SK-N-SH (cell line): ENCODE measurements at regions not wholly inside any gene's neighbourhood (a gene's known extent, or its start where the extent isn't known, plus 50 kb on each side); places are given as distances from the start of the nearest gene placed in this dataset.

Source experiments
- CTCF ChIA-PET: fragments of 300-600, 350-600 bp; formaldehyde crosslinking; extraction: SDS; loops from one replicate; lab custom pipeline; 2021; lab: Yijun Ruan, JAX
- POLR2A ChIA-PET: fragments of 350-600 bp; sonication (Branson Sonifier 250); formaldehyde crosslinking; extraction: SDS; loops from one replicate; lab custom pipeline; 2020; ENCODE audit warnings: antibody characterized with exemption, inconsistent platforms; lab: Yijun Ruan, JAX
- DNase-seq: peaks from one replicate; pipeline ENCODE4 v3.0.0; 2012
- H2AFZ ChIP-seq: fragments of 200-600 bp; sonication (generic); 2 replicates; pipeline ENCODE4 v1.8.1; 2016; ENCODE audit warnings: antibody characterized with exemption, mild to moderate bottlenecking, low read depth
- H3F3A ChIP-seq: fragments of 200-600 bp; sonication (generic); replicated peaks from 2 replicates; pipeline ENCODE3; 2016; ENCODE audit warnings: antibody characterized with exemption, mild to moderate bottlenecking; ENCODE audit not compliant: insufficient read depth
- H3K27ac ChIP-seq, 2 experiments: fragments of 200-500 bp in 1 of 2; fragments of 200-600 bp in 1 of 2; sonication (Bioruptor generic) in 1 of 2; sonication (generic), shearing (Covaris generic) in 1 of 2; 2 replicates each; pipeline versions ENCODE4 v1.5.1 to v1.6.1; 2014 to 2016; ENCODE audit warnings: low read depth in 2 of 2, inconsistent platforms in 1 of 2, low read length in 1 of 2, mild to moderate bottlenecking in 1 of 2, mixed read lengths in 1 of 2
- H3K27me3 ChIP-seq: fragments of 200-600 bp; sonication (generic), shearing (Covaris generic); 2 replicates; pipeline ENCODE4 v1.6.1; 2016; ENCODE audit warnings: mixed run types; ENCODE audit not compliant: insufficient read depth
- H3K36me3 ChIP-seq, 2 experiments: fragments of 200-500 bp in 1 of 2; fragments of 200-600 bp in 1 of 2; sonication (Bioruptor generic) in 1 of 2; sonication (generic) in 1 of 2; replicated peaks in 1 of 2; 2 replicates each; pipeline versions ENCODE3 to v1.5.1; 2014 to 2016; ENCODE audit warnings: low read length in 1 of 2, mild to moderate bottlenecking in 1 of 2; ENCODE audit not compliant: insufficient read depth in 2 of 2, control insufficient read depth in 1 of 2
- H3K4me1 ChIP-seq, 2 experiments: fragments of 200-500 bp in 1 of 2; fragments of 200-600 bp in 1 of 2; sonication (Bioruptor generic) in 1 of 2; sonication (generic), shearing (Covaris generic) in 1 of 2; 2 replicates each; pipeline versions ENCODE4 v1.5.1 to v1.6.1; 2014 to 2016; ENCODE audit warnings: low read depth in 1 of 2, low read length in 1 of 2, mixed run types in 1 of 2; ENCODE audit not compliant: insufficient read depth in 2 of 2, control insufficient read depth in 1 of 2
- H3K4me2 ChIP-seq: fragments of 200-600 bp; sonication (generic), shearing (Covaris generic); 2 replicates; pipeline ENCODE4 v1.6.1; 2017; ENCODE audit warnings: mixed run types
- H3K4me3 ChIP-seq, 2 experiments: fragments of 200-500 bp in 1 of 2; fragments of 200-600 bp in 1 of 2; sonication (Bioruptor generic) in 1 of 2; sonication (generic), shearing (Covaris generic) in 1 of 2; 2 replicates each; pipeline versions ENCODE4 v1.5.1 to v1.8.1; 2014 to 2016; ENCODE audit warnings: low read depth in 2 of 2, inconsistent platforms in 1 of 2, low read length in 1 of 2, mild to moderate bottlenecking in 1 of 2, mixed read lengths in 1 of 2, moderate library complexity in 1 of 2
- H3K79me2 ChIP-seq: fragments of 200-600 bp; sonication (generic); 2 replicates; pipeline ENCODE4 v1.8.1; 2017; ENCODE audit warnings: mild to moderate bottlenecking; ENCODE audit not compliant: insufficient read depth
- H3K9ac ChIP-seq: fragments of 200-600 bp; sonication (generic); 2 replicates; pipeline ENCODE4 v1.6.1; 2017; ENCODE audit warnings: mixed run types
- H3K9me2 ChIP-seq: fragments of 200-600 bp; sonication (generic); 2 replicates; pipeline ENCODE4 v1.6.1; 2017; ENCODE audit warnings: mixed run types
- H3K9me3 ChIP-seq: fragments of 200-600 bp; sonication (generic); 2 replicates; pipeline ENCODE4 v1.6.1; 2017; ENCODE audit warnings: mixed run types, mild to moderate bottlenecking, moderate library complexity
- H4K20me1 ChIP-seq: fragments of 200-600 bp; sonication (generic); 2 replicates; pipeline ENCODE4 v1.6.1; 2017; ENCODE audit warnings: mild to moderate bottlenecking, mixed run types; ENCODE audit not compliant: insufficient read depth
- GABPA ChIP-seq: IDR thresholded peaks from 2 replicates; pipeline ENCODE4 v1.4.0; 2012; ENCODE audit warnings: low read depth, mild to moderate bottlenecking
- GATA2 ChIP-seq: sonication (generic); formaldehyde crosslinking; IDR thresholded peaks from 2 replicates; pipeline ENCODE4 v1.5.0; 2020; ENCODE audit warnings: mild to moderate bottlenecking, missing genetic modification reagents
- MEF2A ChIP-seq: IDR thresholded peaks from 2 replicates; pipeline ENCODE4 v1.4.0; 2012; ENCODE audit warnings: low read depth, borderline replicate concordance
- SIN3A ChIP-seq: IDR thresholded peaks from 2 replicates; pipeline ENCODE4 v1.6.1; 2012; ENCODE audit warnings: low read depth, mild to moderate bottlenecking, low read length, moderate library complexity, borderline replicate concordance
- TCF12 ChIP-seq: IDR thresholded peaks from 2 replicates; pipeline ENCODE4 v1.4.0; 2012
- TEAD4 ChIP-seq: IDR thresholded peaks from 2 replicates; pipeline ENCODE4 v1.4.0; 2012; ENCODE audit warnings: mild to moderate bottlenecking, borderline replicate concordance; ENCODE audit not compliant: insufficient read depth
- WGBS: methylation state at CpG from one replicate; pipeline ENCODE4 v1.1.6; 2017; ENCODE audit warnings: low lambda C conversion rate; 5-methylcytosine and 5-hydroxymethylcytosine counted together
- TF ChIP-seq, protein P1 (sequence below): IDR thresholded peaks from 2 replicates; pipeline ENCODE4 v1.4.0; 2012; ENCODE audit warnings: low read depth, borderline replicate concordance
- TF ChIP-seq, protein P2 (sequence below): IDR thresholded peaks from 2 replicates; pipeline ENCODE4 v1.6.1; 2012; ENCODE audit warnings: mild to moderate bottlenecking, low read depth, low read length, moderate library complexity
- TF ChIP-seq, protein P3 (sequence below): IDR thresholded peaks from 2 replicates; pipeline ENCODE4; 2012
- TF ChIP-seq, protein P4 (sequence below): fragments of 200-600 bp; sonication (generic); IDR thresholded peaks from 2 replicates; pipeline ENCODE4 v1.6.1; 2017; ENCODE audit warnings: antibody characterized with exemption, mild to moderate bottlenecking, moderate library complexity

DNA sequence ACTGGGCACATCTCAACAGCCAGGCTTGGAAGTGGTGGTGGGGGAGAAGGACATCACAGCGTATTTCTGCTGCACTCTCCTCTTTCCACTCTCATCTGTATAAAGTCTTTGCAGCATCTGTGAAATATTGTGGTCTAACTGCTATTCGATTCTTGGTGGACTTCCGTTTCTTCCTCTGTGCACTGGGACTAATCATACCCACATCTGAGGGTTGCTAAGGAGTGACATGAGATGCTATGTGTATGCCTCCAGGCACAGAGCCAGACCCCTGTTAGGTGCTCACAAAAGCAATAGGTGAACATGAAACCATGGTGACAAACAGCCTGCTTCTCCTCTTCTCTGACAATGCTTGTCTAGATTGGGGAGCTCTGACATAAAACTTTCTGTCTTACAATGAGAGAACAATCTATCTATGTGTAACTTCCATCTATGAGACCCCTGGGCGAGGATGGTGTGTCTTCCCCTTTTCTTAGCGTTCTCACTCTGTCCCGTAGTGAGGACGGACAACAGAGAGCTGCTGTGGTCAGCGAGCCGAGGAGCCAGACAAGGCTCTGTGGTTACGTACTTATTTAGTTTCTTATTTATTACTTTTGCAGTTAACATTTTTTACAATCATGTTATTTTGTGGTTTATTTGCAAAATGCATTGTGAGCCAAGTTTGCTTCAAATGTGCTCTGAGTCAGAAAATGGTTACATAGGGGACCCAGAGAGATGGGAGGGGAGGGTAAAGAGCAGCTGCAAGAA is 196.7 kb upstream of the TPRG1 start (continued):
- TF ChIP-seq, protein P1, sequence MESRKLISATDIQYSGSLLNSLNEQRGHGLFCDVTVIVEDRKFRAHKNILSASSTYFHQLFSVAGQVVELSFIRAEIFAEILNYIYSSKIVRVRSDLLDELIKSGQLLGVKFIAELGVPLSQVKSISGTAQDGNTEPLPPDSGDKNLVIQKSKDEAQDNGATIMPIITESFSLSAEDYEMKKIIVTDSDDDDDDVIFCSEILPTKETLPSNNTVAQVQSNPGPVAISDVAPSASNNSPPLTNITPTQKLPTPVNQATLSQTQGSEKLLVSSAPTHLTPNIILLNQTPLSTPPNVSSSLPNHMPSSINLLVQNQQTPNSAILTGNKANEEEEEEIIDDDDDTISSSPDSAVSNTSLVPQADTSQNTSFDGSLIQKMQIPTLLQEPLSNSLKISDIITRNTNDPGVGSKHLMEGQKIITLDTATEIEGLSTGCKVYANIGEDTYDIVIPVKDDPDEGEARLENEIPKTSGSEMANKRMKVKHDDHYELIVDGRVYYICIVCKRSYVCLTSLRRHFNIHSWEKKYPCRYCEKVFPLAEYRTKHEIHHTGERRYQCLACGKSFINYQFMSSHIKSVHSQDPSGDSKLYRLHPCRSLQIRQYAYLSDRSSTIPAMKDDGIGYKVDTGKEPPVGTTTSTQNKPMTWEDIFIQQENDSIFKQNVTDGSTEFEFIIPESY: no peak
- TF ChIP-seq GABPA (no peak), GATA2 (CRISPR knock-in tag) (no peak), TCF12 (peak; percentile 55)
- TF ChIP-seq, protein P2, sequence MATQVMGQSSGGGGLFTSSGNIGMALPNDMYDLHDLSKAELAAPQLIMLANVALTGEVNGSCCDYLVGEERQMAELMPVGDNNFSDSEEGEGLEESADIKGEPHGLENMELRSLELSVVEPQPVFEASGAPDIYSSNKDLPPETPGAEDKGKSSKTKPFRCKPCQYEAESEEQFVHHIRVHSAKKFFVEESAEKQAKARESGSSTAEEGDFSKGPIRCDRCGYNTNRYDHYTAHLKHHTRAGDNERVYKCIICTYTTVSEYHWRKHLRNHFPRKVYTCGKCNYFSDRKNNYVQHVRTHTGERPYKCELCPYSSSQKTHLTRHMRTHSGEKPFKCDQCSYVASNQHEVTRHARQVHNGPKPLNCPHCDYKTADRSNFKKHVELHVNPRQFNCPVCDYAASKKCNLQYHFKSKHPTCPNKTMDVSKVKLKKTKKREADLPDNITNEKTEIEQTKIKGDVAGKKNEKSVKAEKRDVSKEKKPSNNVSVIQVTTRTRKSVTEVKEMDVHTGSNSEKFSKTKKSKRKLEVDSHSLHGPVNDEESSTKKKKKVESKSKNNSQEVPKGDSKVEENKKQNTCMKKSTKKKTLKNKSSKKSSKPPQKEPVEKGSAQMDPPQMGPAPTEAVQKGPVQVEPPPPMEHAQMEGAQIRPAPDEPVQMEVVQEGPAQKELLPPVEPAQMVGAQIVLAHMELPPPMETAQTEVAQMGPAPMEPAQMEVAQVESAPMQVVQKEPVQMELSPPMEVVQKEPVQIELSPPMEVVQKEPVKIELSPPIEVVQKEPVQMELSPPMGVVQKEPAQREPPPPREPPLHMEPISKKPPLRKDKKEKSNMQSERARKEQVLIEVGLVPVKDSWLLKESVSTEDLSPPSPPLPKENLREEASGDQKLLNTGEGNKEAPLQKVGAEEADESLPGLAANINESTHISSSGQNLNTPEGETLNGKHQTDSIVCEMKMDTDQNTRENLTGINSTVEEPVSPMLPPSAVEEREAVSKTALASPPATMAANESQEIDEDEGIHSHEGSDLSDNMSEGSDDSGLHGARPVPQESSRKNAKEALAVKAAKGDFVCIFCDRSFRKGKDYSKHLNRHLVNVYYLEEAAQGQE: no peak

DNA sequence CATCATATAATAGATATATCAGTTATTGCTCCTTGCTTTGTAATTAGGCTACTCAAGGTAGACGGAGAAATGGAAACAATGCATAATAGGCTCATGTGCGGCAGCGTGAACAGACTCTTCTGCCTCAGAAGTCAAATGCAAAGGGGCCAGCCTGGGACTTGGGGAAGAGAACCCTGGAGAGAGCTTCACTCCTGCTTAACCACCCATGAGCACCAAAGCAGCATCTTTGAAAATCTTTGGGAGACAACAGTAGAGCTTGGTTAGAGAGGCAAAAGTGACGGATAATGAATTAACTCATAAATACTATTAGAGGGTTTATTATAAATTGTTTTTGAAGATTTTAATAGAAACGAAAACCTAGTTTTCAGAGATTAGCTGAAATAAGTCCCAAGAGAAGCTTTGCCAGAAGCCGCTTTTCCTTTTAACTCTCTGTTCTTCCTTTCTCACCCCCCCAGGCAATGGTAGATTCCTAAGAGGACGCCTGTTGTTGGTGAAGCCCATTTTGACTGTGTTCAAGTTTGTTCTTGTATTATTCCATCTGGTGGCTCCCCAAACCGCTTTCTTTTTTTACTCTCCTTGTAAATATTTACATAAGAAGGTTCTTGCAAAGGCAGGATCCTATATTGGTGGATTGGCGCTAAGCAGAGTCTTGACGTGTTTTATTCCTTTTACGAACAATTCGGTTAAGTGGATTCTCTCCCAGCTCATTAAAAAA is 196.0 kb upstream of the TPRG1 start:
- no peak for DNase-seq
- no peak overlapping the region for H3K4me3 ChIP-seq
- H3K27me3 ChIP-seq: no peaks in the 10 kb centered on the region
- POLR2A ChIA-PET: no interaction called here
- peaks cover 0 to 9% of the 10 kb centered on the region in 2 experiments; a peak in 3 of 4 replicates for H3K4me1 ChIP-seq
- CTCF ChIA-PET: interaction anchor here (0.6 to 1.5 kb wide), 4 partner anchors 20 to 169 kb away, joined by 3 read pairs; no protein-coding TSS in a partner anchor
- H3K4me2 ChIP-seq: peak overlapping the region; percentile 74; the same call in 1 of the 2 replicates
- peaks cover 11% of the 10 kb centered on the region for H3F3A ChIP-seq
- H3K9me2 ChIP-seq: no peaks in the 10 kb centered on the region
- no peak overlapping the region for H2AFZ ChIP-seq
- no peaks in the 10 kb centered on the region for H4K20me1 ChIP-seq
- peaks cover 8% of the 10 kb centered on the region; the same call in 1 of the 2 replicates for H3K9me3 ChIP-seq
- no peak for TF ChIP-seq SIN3A
- TF ChIP-seq TEAD4: no peak
- TF ChIP-seq, protein P3, sequence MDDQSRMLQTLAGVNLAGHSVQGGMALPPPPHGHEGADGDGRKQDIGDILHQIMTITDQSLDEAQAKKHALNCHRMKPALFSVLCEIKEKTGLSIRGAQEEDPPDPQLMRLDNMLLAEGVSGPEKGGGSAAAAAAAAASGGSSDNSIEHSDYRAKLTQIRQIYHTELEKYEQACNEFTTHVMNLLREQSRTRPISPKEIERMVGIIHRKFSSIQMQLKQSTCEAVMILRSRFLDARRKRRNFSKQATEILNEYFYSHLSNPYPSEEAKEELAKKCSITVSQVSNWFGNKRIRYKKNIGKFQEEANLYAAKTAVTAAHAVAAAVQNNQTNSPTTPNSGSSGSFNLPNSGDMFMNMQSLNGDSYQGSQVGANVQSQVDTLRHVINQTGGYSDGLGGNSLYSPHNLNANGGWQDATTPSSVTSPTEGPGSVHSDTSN: no peak
- TF ChIP-seq, protein P2: no peak
- TF ChIP-seq, protein P4, sequence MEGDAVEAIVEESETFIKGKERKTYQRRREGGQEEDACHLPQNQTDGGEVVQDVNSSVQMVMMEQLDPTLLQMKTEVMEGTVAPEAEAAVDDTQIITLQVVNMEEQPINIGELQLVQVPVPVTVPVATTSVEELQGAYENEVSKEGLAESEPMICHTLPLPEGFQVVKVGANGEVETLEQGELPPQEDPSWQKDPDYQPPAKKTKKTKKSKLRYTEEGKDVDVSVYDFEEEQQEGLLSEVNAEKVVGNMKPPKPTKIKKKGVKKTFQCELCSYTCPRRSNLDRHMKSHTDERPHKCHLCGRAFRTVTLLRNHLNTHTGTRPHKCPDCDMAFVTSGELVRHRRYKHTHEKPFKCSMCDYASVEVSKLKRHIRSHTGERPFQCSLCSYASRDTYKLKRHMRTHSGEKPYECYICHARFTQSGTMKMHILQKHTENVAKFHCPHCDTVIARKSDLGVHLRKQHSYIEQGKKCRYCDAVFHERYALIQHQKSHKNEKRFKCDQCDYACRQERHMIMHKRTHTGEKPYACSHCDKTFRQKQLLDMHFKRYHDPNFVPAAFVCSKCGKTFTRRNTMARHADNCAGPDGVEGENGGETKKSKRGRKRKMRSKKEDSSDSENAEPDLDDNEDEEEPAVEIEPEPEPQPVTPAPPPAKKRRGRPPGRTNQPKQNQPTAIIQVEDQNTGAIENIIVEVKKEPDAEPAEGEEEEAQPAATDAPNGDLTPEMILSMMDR: no peak
- TF ChIP-seq MEF2A: no peak
- no peak overlapping the region for H3K27ac ChIP-seq
- H3K79me2 ChIP-seq: no peaks in the 10 kb centered on the region
- H3K9ac ChIP-seq: no peak overlapping the region
- H3K36me3 ChIP-seq: no peaks in the 10 kb centered on the region
- 76% methylated on average over 12 of the region's 12 CpGs for WGBS
